ENCODE measurements at regions not wholly inside any gene's neighbourhood (a gene's known extent, or its start where the extent isn't known, plus 50 kb on each side); places are given as distances from the start of the nearest gene placed in this dataset.
"Not testable (repeated sequence)": the region's sequence is repeated elsewhere in the genome, so short reads cannot be mapped to it uniquely, and the experiment has no call there.

- H3K27ac ChIP-seq: no peak overlapping the region
- no peak overlapping the region for H3K4me3 ChIP-seq
These were observed 63.4 kb downstream of the SMIM38 start for GRCh38 chr11:69218946-69219720.

- Histone ChIP-seq H3K4me3 (no peak overlapping the region), H3K27ac (peak overlapping the region in 2 of 21 experiments; percentile 6 to 21)
These were observed 64.3 kb downstream of the SMIM38 start for GRCh38 chr11:69219991-69220390.

DNA sequence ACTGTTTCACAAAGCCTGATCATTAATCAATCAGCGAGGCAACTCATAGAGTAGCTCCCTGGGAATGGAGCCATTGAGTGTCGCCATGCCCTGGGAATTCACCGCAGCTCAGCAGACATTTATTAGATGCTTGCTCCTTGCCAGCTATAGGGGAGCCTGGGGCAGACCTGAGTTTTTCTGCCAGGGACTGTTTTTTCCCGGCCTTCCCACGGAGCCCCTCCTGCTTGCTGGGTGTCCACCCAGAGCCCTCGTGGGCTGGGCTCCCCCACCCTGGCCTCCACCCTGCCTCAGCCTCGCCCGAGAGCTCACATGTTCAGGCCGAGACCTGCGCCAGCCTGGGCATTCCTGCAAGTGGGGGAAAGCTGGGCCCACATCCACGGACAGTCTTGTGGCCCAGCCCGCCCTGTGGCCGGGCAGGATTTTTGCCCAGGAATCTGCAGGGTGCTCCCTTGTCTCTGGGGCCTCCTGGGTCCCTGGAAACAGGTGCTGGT is 64.9 kb downstream of the SMIM38 start:
- Histone ChIP-seq H3K27ac (peak overlapping the region in 5 of 21 experiments; percentile 6 to 55 (median 34)), H3K4me3 (no peak overlapping the region)

DNA sequence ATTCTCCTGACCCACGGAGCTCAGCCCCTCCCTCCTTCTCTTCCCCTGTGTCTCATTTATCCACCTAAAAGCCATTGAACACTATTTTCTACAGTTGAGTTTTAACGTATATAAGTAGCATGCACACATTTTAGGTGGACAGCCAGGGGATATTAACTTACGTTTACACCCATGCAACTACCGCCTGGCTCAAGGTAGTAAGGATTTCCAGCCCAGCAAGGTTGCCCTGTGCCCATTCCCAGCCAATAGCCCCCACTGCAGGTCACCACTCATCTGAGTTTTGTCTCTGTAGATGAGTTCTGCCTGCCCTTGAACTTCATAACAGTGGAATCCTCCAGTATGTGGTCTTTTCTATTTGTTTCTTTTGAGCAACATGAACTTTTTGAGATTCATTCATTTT is 65.4 kb downstream of the SMIM38 start:
- Histone ChIP-seq H3K4me3 (no peak overlapping the region), H3K27ac (peak overlapping the region in 4 of 21 experiments; percentile 27 to 55 (median 36))

GRCh38 chr11:69221636-69222035 is 65.9 kb downstream of the SMIM38 start:
- H3K4me3 ChIP-seq: not testable (repeated sequence)
- H3K27ac ChIP-seq: peak overlapping the region in 1 of 21 experiments; percentile 27

DNA sequence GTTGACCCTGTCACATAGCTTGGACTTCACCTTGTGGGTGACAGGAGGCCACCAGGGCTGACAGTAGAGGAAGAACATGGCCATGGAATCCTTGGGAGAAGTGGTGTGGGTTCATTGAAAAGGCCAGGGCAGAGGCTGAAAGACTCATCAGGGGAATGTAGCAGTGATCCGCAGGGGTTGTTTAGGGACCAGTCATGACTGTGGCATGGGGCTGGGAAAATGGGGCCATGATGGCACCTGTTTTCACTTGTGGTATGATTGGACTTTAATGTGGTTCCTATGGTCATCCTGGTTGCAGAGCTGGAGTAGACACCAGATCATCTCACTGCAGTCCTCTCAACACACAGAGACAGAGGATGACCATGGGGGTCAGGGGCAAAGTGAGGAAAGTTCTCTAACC is 66.7 kb upstream of the MYEOV start:
- Histone ChIP-seq H3K27ac (no peak overlapping the region), H3K4me3 (no peak overlapping the region)

DNA sequence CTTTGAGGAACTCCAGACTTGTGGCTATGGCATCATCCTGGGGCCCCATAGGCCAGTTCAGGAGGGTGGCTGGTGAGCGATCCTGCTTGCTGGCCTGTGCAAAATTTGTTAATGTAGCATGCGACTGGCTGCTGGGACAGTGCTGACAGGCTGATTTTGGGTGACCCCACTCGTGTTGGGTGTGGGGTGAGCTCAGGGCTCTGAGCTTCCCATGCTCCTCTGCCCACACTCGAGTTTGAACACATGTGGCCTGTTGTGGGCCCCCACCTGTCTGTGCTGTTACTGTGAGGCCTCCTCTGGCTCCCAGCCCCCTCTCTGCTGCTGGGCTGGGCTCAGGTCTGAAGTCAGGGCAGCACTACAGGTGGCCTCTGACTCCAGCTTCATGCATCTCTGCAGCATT is 64.4 kb upstream of the MYEOV start:
- H3K4me3 ChIP-seq: no peak overlapping the region
- no peak overlapping the region for H3K27ac ChIP-seq

GRCh38 chr11:69230856-69231425 is 63.0 kb upstream of the MYEOV start:
- H3K27ac ChIP-seq: no peak overlapping the region
- H3K4me3 ChIP-seq: no peak overlapping the region

- Histone ChIP-seq H3K4me3 (no peak overlapping the region), H3K27ac (no peak overlapping the region)
These were observed 62.4 kb upstream of the MYEOV start for GRCh38 chr11:69231466-69232018.

GRCh38 chr11:69232821-69233743 is 60.9 kb upstream of the MYEOV start:
- H3K27ac ChIP-seq: no peak overlapping the region
- no peak overlapping the region for H3K4me3 ChIP-seq

DNA sequence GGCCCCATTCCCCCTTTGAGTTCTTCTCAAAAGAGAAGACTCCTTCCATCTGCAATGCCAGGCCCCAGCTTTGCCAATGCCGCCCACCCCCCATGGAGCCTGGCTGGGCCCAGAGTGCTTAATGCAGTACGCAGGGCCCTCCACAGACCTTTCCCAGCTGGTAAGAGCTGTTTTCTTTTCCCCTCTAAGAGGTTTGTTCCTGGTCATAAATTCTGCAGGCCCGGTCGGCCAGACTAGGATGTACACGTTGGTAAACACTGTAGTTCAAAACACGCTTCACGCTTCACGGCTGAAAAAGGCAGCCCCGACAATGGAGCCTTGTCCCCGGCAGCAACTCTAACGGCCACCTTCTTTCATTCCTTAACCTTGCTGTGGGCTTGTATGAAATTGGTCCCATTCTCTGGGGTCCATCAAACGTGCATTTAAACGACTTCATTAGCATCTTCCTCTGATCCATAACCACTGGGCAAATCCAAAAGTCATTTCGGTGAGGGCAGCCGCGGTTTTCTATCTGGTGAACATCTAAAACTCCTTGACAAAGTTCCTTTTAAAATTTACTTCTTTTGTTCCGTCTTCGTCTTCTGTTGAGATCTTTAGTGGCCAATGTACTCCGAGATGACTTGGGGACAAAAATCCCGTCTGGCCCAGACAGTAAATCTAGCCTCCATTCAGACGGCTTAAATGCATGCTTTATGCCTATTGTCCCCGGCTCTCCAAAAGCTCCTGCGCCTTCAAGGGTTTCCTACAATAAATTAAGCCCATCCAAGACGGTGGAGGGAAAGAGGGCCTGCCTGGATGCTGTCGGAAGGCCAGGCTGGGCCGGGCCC is 60.0 kb upstream of the MYEOV start:
- H3K4me3 ChIP-seq: no peak overlapping the region
- H3K27ac ChIP-seq: no peak overlapping the region

DNA sequence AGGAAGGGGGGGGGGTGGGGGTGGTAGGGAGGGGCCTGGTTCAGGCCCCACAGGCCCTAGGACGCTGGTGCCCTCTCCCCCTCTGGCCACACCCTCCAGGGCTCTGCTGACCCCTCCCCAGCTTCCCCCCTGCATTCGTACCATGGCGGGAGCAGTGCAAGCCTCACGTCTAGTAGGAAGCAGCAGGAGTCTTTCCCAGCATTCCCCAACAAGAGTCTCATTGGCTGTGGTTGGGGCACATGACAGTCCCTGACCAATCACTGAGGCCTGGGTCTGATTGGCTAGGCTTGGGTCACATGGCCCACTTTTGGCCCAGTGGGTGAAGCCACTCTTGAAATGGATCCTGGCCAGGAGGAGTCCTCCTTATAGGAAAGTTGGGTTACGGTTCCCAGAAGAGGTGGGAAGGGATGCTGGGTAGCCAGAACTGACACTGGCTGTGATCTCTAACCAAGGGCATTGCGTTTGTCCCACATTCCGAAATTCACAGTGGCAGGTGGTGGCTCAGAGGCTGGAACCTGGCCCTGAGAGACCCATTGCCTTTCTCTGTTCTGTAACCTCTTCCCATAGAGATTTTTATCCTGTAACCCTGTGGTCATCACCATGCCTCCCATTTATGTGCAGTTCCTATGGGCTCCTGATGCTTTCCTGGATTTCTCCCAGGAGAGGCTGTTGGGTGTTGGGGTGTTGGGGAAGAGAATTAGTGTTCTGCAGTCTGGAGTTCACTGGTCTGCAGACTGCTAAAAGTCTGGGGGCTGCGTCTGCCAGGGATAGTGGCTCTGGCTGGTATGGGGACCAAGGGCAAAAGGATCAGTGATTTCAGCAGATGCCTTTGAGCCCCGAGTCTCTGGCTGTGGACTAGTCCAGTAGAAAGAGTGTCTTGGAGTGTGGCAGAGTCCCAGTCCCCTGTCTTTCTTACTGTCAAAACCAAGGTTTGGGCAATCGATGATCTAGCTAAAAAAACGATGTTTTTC is 58.9 kb upstream of the MYEOV start:
- Histone ChIP-seq H3K27ac (no peak overlapping the region), H3K4me3 (no peak overlapping the region)

- Histone ChIP-seq H3K4me3 (no peak overlapping the region), H3K27ac (no peak overlapping the region)
These were observed 55.2 kb upstream of the MYEOV start for GRCh38 chr11:69238573-69239351.

- H3K27ac ChIP-seq: no peak overlapping the region
- H3K4me3 ChIP-seq: no peak overlapping the region
These were observed 54.3 kb upstream of the MYEOV start for GRCh38 chr11:69239641-69240040.

- H3K27ac ChIP-seq: no peak overlapping the region
- H3K4me3 ChIP-seq: no peak overlapping the region
These were observed 53.5 kb upstream of the MYEOV start for GRCh38 chr11:69240332-69241074.

- no peak overlapping the region for H3K4me3 ChIP-seq
- no peak overlapping the region for H3K27ac ChIP-seq
These were observed 52.7 kb upstream of the MYEOV start for GRCh38 chr11:69241075-69241740.
